HCT116 (cell line): ENCODE measurements at regions not wholly inside any gene's neighbourhood (a gene's known extent, or its start where the extent isn't known, plus 50 kb on each side); places are given as distances from the start of the nearest gene placed in this dataset.

Experiments
- ATAC-seq: fragments of 200-7000 bp; cut with Tn5 transposase; 2 replicates; pipeline ENCODE4 v1.9.1; 2020; ENCODE audit warnings: mild to moderate bottlenecking, moderate library complexity
- BruUV-seq: library from RNA; stranded (reverse); fragments of 400-500 nt; replicated peaks from 2 replicates; lab custom pipeline; 2021; lab: Mats Ljungman, UMichigan
- CTCF ChIA-PET: fragments of 300-600 bp; sonication (Branson Sonifier 250); formaldehyde crosslinking; loops from one replicate; lab custom pipeline; 2021; ENCODE audit warnings: antibody characterized with exemption; lab: Charles Lee
- POLR2A ChIA-PET: fragments of 300-600, 350-600 bp; sonication (Branson Sonifier 250); formaldehyde crosslinking; loops from one replicate; lab custom pipeline; 2021; ENCODE audit warnings: antibody characterized with exemption; lab: Charles Lee
- RAD21 ChIA-PET, 2 experiments: fragments of 300-600 bp; sonication (Branson Sonifier 250); formaldehyde crosslinking; loops; one replicate each; lab custom pipeline; 2023; ENCODE audit warnings: low total read pairs in 2 of 2; ENCODE audit not compliant: uncharacterized antibody in 2 of 2, unreplicated experiment in 2 of 2, low non-redundant PET in 1 of 2; lab: Charles Lee
- DNase-seq: peaks from one replicate; pipeline ENCODE4 v3.0.0-alpha.2; 2010; ENCODE audit warnings: low read depth, low spot score
- H2AFZ ChIP-seq: fragments of 200-600 bp; shearing (Covaris generic), sonication (generic); 2 replicates; pipeline ENCODE4 v1.6.1; 2017; ENCODE audit warnings: low read depth, mixed run types, mixed read lengths, antibody characterized with exemption, low read length; ENCODE audit not compliant: poor library complexity, severe bottlenecking
- H3K27ac ChIP-seq: 2 replicates; pipeline ENCODE4 v1.5.1; 2012; ENCODE audit warnings: low read depth, low read length
- H3K27me3 ChIP-seq: fragments of 200-600 bp; sonication (generic); 2 replicates; pipeline ENCODE4 v1.6.1; 2016; ENCODE audit warnings: mixed run types, low read length, mixed read lengths; ENCODE audit not compliant: insufficient read depth
- H3K36me3 ChIP-seq, 2 experiments: fragments of 200-500 bp in 1 of 2; fragments of 200-600 bp in 1 of 2; sonication (Bioruptor generic) in 1 of 2; sonication (generic) in 1 of 2; 2 replicates each; pipeline versions ENCODE4 v1.5.1 to v1.6.1; 2014 to 2016; ENCODE audit warnings: low read length in 2 of 2, inconsistent platforms in 1 of 2, mixed read lengths in 1 of 2, mixed run types in 1 of 2; ENCODE audit not compliant: insufficient read depth in 2 of 2, control insufficient read depth in 1 of 2
- H3K4me1 ChIP-seq, 2 experiments: fragments of 200-600 bp in 1 of 2; sonication (generic) in 1 of 2; 2 replicates each; pipeline versions ENCODE4 v1.5.1 to v1.6.1; 2012 to 2017; ENCODE audit warnings: low read length in 2 of 2, inconsistent platforms in 1 of 2, mild to moderate bottlenecking in 1 of 2, mixed read lengths in 1 of 2, mixed run types in 1 of 2, moderate library complexity in 1 of 2; ENCODE audit not compliant: insufficient read depth in 2 of 2, control insufficient read depth in 1 of 2
- H3K4me2 ChIP-seq: fragments of 200-600 bp; sonication (generic); 2 replicates; pipeline ENCODE4 v1.6.1; 2017; ENCODE audit warnings: mixed run types, low read length, mixed read lengths
- H3K4me3 ChIP-seq, 2 experiments: fragments of 200-600 bp in 1 of 2; sonication (generic) in 1 of 2; replicated peaks in 1 of 2; 2 replicates each; pipeline ENCODE4 v1.5.1; 2011 to 2016; ENCODE audit warnings: low read length in 2 of 2, control low read depth in 1 of 2, low read depth in 1 of 2, mild to moderate bottlenecking in 1 of 2, mixed read lengths in 1 of 2, mixed run types in 1 of 2
- H3K79me2 ChIP-seq: fragments of 200-600 bp; sonication (generic); 2 replicates; pipeline ENCODE4 v1.6.1; 2017; ENCODE audit warnings: mild to moderate bottlenecking, mixed run types, low read length, moderate library complexity, mixed read lengths; ENCODE audit not compliant: insufficient read depth
- H3K9ac ChIP-seq: fragments of 200-600 bp; sonication (generic); 2 replicates; pipeline ENCODE4 v1.6.1; 2016; ENCODE audit warnings: low read length, mixed read lengths
- H3K9me2 ChIP-seq: fragments of 200-600 bp; sonication (generic), shearing (Covaris generic); 2 replicates; pipeline ENCODE4 v1.6.1; 2017; ENCODE audit warnings: mixed run types, mild to moderate bottlenecking, moderate library complexity; ENCODE audit not compliant: insufficient read depth
- H3K9me3 ChIP-seq, 2 experiments: fragments of 200-500 bp in 1 of 2; fragments of 200-600 bp in 1 of 2; sonication (Bioruptor generic) in 1 of 2; sonication (generic) in 1 of 2; 2 replicates each; pipeline ENCODE4 v1.6.1; 2014 to 2017; ENCODE audit warnings: low read length in 2 of 2, mixed read lengths in 2 of 2, inconsistent platforms in 1 of 2, low read depth in 1 of 2, mild to moderate bottlenecking in 1 of 2, mixed run types in 1 of 2, moderate library complexity in 1 of 2; ENCODE audit not compliant: control insufficient read depth in 1 of 2, insufficient read depth in 1 of 2
- H4K20me1 ChIP-seq: fragments of 200-600 bp; sonication (generic), shearing (Covaris generic); 2 replicates; pipeline ENCODE4 v1.6.1; 2017; ENCODE audit warnings: mixed run types, mild to moderate bottlenecking, moderate library complexity; ENCODE audit not compliant: insufficient read depth
- ELF1 ChIP-seq: IDR thresholded peaks from 2 replicates; pipeline ENCODE4 v1.6.1; 2012; ENCODE audit warnings: low read depth, borderline replicate concordance
- EZH2 ChIP-seq: fragments of 200-600 bp; sonication (generic); IDR thresholded peaks from 2 replicates; pipeline ENCODE4 v1.6.1; 2017; ENCODE audit warnings: antibody characterized with exemption, mixed run types
- JUND ChIP-seq: IDR thresholded peaks from 2 replicates; pipeline ENCODE4 v1.6.1; 2012
- POLR2A ChIP-seq: IDR thresholded peaks from 2 replicates; pipeline ENCODE4 v1.7.0; 2011; ENCODE audit warnings: borderline replicate concordance; ENCODE audit not compliant: insufficient read depth, insufficient read length; ENCODE audit errors: extremely low read depth
- RAD21 ChIP-seq: IDR thresholded peaks from 2 replicates; pipeline ENCODE4 v1.6.1; 2012; ENCODE audit warnings: low read depth, mild to moderate bottlenecking
- SIN3A ChIP-seq: IDR thresholded peaks from 2 replicates; pipeline ENCODE4 v1.6.1; 2012; ENCODE audit warnings: low read depth
- SRF ChIP-seq: IDR thresholded peaks from 2 replicates; pipeline ENCODE4 v1.6.1; 2012; ENCODE audit warnings: low read depth
- ZFX ChIP-seq: fragments of 450-650 bp; IDR thresholded peaks from 2 replicates; pipeline ENCODE4 v1.6.1; 2017
- intact Hi-C: fragments of 100-400 bp; cut with micrococcal nuclease; formaldehyde crosslinking; loops from 2 replicates; pipeline ENCODE4 v1.10.0; 2022
- TF ChIP-seq, protein P1 (sequence below): IDR thresholded peaks from 2 replicates; pipeline ENCODE4 v1.6.1; 2012
- TF ChIP-seq, protein P2 (sequence below): IDR thresholded peaks from 2 replicates; pipeline ENCODE4 v1.6.1; 2012
- TF ChIP-seq, protein P3 (sequence below), 3 experiments: fragments of 200-600 bp in 1 of 3; sonication (generic) in 1 of 3; IDR thresholded peaks in 2 of 3; conservative IDR thresholded peaks in 1 of 3; 2 replicates each; pipeline ENCODE4 v1.5.1; 2012 to 2017; ENCODE audit warnings: low read depth in 2 of 3, low read length in 2 of 3, antibody characterized with exemption in 1 of 3, borderline replicate concordance in 1 of 3, control low read depth in 1 of 3, mild to moderate bottlenecking in 1 of 3, mixed read lengths in 1 of 3, mixed run types in 1 of 3, moderate library complexity in 1 of 3; ENCODE audit not compliant: insufficient read depth in 1 of 3

DNA sequence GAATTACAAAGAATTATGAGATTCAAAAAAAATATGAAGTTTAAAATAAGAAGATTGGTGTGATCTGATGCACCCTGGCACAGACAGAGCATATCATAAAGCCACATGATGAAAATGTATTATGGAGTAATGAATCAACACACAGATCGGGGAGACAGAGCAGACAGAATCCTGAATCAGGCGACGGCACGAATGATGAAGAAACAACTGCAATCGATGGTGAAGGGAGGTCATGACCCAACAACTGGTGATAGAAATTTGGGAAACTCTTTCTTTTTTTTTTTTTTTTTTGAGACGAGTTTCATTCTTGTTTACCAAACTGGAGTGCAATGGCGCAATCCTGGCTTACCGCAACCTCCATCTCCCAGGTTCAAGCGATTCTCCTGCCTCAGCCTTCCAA, 1054.0 kb downstream of the TYW1 start:
- Histone ChIP-seq H3K27ac (no peak overlapping the region), H3K27me3 (no peaks in the 10 kb centered on the region), H3K9me3 (peaks cover 0 to 6% of the 10 kb centered on the region in 2 experiments; a peak in 2 of 4 replicates), H3K9me2 (no peaks in the 10 kb centered on the region), H3K4me3 (no peak overlapping the region), H3K9ac (no peak overlapping the region), H2AFZ (no peak overlapping the region), H4K20me1 (no peaks in the 10 kb centered on the region), H3K4me2 (no peak overlapping the region), H3K36me3 (no peaks in the 10 kb centered on the region), H3K4me1 (no peaks in the 10 kb centered on the region), H3K79me2 (no peaks in the 10 kb centered on the region)
- BruUV-seq: no TSS peak
- ChIA-PET POLR2A (no interaction called here), RAD21 (no interaction called here), CTCF (no interaction called here)
- ATAC-seq (no peak), DNase-seq (no peak)
- intact Hi-C loops: no loop called here
- TF ChIP-seq EZH2: no peak
- no peak for TF ChIP-seq ZFX
- TF ChIP-seq, protein P1, sequence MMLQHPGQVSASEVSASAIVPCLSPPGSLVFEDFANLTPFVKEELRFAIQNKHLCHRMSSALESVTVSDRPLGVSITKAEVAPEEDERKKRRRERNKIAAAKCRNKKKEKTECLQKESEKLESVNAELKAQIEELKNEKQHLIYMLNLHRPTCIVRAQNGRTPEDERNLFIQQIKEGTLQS: no peak

DNA sequence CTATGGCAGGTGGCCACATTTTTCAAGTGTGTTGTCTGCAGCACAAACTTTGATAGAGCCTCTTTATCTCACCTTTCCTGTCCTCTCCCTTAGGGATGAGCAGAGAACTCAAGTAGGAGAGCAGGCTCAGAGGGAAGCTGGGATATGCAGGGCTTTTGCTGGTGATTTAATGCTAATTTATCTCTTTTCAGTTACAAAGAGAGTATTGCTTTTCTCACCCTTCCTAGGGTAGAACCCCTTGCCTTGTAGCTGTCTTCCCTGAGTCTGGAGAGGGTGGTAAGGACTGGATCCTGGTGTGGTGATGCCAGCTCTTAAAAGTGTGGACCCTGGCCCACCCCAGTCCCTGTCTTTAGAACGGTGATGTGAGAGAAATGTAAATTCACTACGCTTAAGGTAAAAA, 1061.4 kb downstream of the TYW1 start:
- no peaks in the 10 kb centered on the region for H3K4me1 ChIP-seq
- H3K9me2 ChIP-seq: no peaks in the 10 kb centered on the region
- TF ChIP-seq ELF1 (no peak), SIN3A (no peak), RAD21 (no peak), JUND (no peak), POLR2A (no peak), SRF (no peak)
- TF ChIP-seq, protein P2, sequence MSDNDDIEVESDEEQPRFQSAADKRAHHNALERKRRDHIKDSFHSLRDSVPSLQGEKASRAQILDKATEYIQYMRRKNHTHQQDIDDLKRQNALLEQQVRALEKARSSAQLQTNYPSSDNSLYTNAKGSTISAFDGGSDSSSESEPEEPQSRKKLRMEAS: no peak
- TF ChIP-seq, protein P3, sequence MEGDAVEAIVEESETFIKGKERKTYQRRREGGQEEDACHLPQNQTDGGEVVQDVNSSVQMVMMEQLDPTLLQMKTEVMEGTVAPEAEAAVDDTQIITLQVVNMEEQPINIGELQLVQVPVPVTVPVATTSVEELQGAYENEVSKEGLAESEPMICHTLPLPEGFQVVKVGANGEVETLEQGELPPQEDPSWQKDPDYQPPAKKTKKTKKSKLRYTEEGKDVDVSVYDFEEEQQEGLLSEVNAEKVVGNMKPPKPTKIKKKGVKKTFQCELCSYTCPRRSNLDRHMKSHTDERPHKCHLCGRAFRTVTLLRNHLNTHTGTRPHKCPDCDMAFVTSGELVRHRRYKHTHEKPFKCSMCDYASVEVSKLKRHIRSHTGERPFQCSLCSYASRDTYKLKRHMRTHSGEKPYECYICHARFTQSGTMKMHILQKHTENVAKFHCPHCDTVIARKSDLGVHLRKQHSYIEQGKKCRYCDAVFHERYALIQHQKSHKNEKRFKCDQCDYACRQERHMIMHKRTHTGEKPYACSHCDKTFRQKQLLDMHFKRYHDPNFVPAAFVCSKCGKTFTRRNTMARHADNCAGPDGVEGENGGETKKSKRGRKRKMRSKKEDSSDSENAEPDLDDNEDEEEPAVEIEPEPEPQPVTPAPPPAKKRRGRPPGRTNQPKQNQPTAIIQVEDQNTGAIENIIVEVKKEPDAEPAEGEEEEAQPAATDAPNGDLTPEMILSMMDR (IDR thresholded peaks at IDR 0.05 in 2 of 3, conservative IDR thresholded peaks at IDR 0.05 in 1 of 3; ENCODE audit: borderline replicate concordance in 1 of 3, insufficient read depth in 1 of 3, low read depth in 2 of 3, low read length in 2 of 3): no peak
- TF ChIP-seq, all 23 proteins: peak for 0
- Histone ChIP-seq H3K27me3 (no peaks in the 10 kb centered on the region), H3K4me3 (no peak overlapping the region), H4K20me1 (no peaks in the 10 kb centered on the region), H2AFZ (no peak overlapping the region), H3K27ac (no peak overlapping the region), H3K9ac (no peak overlapping the region), H3K4me2 (no peak overlapping the region), H3K9me3 (peaks cover 0 to 3% of the 10 kb centered on the region in 2 experiments; a peak in 2 of 4 replicates), H3K36me3 (no peaks in the 10 kb centered on the region), H3K79me2 (no peaks in the 10 kb centered on the region)
- no TSS peak for BruUV-seq
- CTCF ChIA-PET: no interaction called here
- POLR2A ChIA-PET: no interaction called here
- DNase-seq: no peak
- ATAC-seq: no peak
- intact Hi-C loops: no loop called here
- RAD21 ChIA-PET: no interaction called here
